ENCODE measurements at regions not wholly inside any gene's neighbourhood (a gene's known extent, or its start where the extent isn't known, plus 50 kb on each side); places are given as distances from the start of the nearest gene placed in this dataset.

DNA sequence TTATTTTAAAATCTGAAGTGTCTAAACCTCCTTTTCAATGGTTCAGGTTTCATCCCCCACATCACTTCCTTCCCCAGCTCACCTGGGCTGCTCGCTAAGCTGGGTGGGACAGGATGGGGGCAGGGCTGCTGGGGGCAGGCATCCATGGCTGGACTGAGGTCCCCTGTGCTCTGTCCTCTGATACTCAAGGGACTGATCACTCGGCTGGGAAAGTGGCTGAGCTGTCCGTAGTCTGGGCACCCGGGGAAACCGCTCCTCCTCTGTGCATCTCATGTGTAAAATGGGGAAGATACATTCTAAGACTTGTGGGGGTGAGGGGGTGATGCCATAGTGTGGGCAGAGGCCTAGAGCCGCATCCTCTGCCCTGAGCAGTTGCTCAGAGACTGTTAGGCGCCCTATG, 411.2 kb downstream of the MATN1 start:
- Histone ChIP-seq H3K79me2 (ENCODE audit: insufficient read depth, low read length) (no peaks in the 10 kb centered on the region), H3K4me2 (ENCODE audit: low read depth, low read length) (no peak overlapping the region), H3K9me3 (ENCODE audit: low read length) (no peaks in the 10 kb centered on the region), H3K4me1 (ENCODE audit: insufficient read depth, low read length) (no peaks in the 10 kb centered on the region), H3K27me3 (ENCODE audit: control insufficient read depth in 1 of 2, insufficient read depth in 2 of 2, low read length in 2 of 2) (peaks cover 3 to 10% of the 10 kb centered on the region in 2 experiments; a peak in 2 of 5 replicates), H3K9ac (ENCODE audit: insufficient read depth, low read depth, low read length) (no peak overlapping the region), H3K27ac (ENCODE audit: extremely low read length, insufficient read depth, low read length) (no peak overlapping the region), H4K20me1 (ENCODE audit: insufficient read depth, low read length) (no peaks in the 10 kb centered on the region), H3K36me3 (replicated peaks in 1 of 2; ENCODE audit: control insufficient read depth in 1 of 2, insufficient read depth in 2 of 2, low read length in 2 of 2) (no peaks in the 10 kb centered on the region), H2AFZ (ENCODE audit: low read length) (no peak overlapping the region), H3K4me3 (replicated peaks in 1 of 3; ENCODE audit: insufficient read depth in 1 of 3, low read depth in 2 of 3, low read length in 3 of 3) (no peak overlapping the region)
- CTCF ChIA-PET (ENCODE audit: low intra/inter-chr PET ratio, low total read pairs) = no interaction called here
- TF ChIP-seq ARNT2 (CRISPR knock-in tag; IDR thresholded peaks at IDR 0.05; ENCODE audit: low read depth) (no peak), SRSF9 (IDR thresholded peaks at IDR 0.05; ENCODE audit: borderline replicate concordance, insufficient read depth, low read depth, low read length, poor library complexity, severe bottlenecking) (no peak), ZNF605 (CRISPR knock-in tag; IDR thresholded peaks at IDR 0.05) (no peak), ZFP41 (CRISPR knock-in tag; IDR thresholded peaks at IDR 0.05; ENCODE audit: borderline replicate concordance) (no peak), ZNF292 (CRISPR knock-in tag; IDR thresholded peaks at IDR 0.05; ENCODE audit: borderline replicate concordance, low read depth) (no peak)
- TF ChIP-seq, protein P1, sequence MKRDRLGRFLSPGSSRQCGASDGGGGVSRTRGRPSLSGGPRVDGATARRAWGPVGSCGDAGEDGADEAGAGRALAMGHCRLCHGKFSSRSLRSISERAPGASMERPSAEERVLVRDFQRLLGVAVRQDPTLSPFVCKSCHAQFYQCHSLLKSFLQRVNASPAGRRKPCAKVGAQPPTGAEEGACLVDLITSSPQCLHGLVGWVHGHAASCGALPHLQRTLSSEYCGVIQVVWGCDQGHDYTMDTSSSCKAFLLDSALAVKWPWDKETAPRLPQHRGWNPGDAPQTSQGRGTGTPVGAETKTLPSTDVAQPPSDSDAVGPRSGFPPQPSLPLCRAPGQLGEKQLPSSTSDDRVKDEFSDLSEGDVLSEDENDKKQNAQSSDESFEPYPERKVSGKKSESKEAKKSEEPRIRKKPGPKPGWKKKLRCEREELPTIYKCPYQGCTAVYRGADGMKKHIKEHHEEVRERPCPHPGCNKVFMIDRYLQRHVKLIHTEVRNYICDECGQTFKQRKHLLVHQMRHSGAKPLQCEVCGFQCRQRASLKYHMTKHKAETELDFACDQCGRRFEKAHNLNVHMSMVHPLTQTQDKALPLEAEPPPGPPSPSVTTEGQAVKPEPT (CRISPR knock-in tag; IDR thresholded peaks at IDR 0.05; ENCODE audit: low read depth) = no peak
- TF ChIP-seq, protein P2, sequence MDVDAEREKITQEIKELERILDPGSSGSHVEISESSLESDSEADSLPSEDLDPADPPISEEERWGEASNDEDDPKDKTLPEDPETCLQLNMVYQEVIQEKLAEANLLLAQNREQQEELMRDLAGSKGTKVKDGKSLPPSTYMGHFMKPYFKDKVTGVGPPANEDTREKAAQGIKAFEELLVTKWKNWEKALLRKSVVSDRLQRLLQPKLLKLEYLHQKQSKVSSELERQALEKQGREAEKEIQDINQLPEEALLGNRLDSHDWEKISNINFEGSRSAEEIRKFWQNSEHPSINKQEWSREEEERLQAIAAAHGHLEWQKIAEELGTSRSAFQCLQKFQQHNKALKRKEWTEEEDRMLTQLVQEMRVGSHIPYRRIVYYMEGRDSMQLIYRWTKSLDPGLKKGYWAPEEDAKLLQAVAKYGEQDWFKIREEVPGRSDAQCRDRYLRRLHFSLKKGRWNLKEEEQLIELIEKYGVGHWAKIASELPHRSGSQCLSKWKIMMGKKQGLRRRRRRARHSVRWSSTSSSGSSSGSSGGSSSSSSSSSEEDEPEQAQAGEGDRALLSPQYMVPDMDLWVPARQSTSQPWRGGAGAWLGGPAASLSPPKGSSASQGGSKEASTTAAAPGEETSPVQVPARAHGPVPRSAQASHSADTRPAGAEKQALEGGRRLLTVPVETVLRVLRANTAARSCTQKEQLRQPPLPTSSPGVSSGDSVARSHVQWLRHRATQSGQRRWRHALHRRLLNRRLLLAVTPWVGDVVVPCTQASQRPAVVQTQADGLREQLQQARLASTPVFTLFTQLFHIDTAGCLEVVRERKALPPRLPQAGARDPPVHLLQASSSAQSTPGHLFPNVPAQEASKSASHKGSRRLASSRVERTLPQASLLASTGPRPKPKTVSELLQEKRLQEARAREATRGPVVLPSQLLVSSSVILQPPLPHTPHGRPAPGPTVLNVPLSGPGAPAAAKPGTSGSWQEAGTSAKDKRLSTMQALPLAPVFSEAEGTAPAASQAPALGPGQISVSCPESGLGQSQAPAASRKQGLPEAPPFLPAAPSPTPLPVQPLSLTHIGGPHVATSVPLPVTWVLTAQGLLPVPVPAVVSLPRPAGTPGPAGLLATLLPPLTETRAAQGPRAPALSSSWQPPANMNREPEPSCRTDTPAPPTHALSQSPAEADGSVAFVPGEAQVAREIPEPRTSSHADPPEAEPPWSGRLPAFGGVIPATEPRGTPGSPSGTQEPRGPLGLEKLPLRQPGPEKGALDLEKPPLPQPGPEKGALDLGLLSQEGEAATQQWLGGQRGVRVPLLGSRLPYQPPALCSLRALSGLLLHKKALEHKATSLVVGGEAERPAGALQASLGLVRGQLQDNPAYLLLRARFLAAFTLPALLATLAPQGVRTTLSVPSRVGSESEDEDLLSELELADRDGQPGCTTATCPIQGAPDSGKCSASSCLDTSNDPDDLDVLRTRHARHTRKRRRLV (CRISPR knock-in tag; IDR thresholded peaks at IDR 0.05) = no peak
- TF ChIP-seq, protein P3, sequence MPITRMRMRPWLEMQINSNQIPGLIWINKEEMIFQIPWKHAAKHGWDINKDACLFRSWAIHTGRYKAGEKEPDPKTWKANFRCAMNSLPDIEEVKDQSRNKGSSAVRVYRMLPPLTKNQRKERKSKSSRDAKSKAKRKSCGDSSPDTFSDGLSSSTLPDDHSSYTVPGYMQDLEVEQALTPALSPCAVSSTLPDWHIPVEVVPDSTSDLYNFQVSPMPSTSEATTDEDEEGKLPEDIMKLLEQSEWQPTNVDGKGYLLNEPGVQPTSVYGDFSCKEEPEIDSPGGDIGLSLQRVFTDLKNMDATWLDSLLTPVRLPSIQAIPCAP (CRISPR knock-in tag; IDR thresholded peaks at IDR 0.05; ENCODE audit: low read depth) = no peak
- TF ChIP-seq, protein P4, sequence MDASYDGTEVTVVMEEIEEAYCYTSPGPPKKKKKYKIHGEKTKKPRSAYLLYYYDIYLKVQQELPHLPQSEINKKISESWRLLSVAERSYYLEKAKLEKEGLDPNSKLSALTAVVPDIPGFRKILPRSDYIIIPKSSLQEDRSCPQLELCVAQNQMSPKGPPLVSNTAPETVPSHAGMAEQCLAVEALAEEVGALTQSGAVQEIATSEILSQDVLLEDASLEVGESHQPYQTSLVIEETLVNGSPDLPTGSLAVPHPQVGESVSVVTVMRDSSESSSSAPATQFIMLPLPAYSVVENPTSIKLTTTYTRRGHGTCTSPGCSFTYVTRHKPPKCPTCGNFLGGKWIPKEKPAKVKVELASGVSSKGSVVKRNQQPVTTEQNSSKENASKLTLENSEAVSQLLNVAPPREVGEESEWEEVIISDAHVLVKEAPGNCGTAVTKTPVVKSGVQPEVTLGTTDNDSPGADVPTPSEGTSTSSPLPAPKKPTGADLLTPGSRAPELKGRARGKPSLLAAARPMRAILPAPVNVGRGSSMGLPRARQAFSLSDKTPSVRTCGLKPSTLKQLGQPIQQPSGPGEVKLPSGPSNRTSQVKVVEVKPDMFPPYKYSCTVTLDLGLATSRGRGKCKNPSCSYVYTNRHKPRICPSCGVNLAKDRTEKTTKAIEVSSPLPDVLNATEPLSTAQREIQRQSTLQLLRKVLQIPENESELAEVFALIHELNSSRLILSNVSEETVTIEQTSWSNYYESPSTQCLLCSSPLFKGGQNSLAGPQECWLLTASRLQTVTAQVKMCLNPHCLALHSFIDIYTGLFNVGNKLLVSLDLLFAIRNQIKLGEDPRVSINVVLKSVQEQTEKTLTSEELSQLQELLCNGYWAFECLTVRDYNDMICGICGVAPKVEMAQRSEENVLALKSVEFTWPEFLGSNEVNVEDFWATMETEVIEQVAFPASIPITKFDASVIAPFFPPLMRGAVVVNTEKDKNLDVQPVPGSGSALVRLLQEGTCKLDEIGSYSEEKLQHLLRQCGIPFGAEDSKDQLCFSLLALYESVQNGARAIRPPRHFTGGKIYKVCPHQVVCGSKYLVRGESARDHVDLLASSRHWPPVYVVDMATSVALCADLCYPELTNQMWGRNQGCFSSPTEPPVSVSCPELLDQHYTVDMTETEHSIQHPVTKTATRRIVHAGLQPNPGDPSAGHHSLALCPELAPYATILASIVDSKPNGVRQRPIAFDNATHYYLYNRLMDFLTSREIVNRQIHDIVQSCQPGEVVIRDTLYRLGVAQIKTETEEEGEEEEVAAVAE (CRISPR knock-in tag; IDR thresholded peaks at IDR 0.05; ENCODE audit: borderline replicate concordance) = no peak
- TF ChIP-seq, protein P5, sequence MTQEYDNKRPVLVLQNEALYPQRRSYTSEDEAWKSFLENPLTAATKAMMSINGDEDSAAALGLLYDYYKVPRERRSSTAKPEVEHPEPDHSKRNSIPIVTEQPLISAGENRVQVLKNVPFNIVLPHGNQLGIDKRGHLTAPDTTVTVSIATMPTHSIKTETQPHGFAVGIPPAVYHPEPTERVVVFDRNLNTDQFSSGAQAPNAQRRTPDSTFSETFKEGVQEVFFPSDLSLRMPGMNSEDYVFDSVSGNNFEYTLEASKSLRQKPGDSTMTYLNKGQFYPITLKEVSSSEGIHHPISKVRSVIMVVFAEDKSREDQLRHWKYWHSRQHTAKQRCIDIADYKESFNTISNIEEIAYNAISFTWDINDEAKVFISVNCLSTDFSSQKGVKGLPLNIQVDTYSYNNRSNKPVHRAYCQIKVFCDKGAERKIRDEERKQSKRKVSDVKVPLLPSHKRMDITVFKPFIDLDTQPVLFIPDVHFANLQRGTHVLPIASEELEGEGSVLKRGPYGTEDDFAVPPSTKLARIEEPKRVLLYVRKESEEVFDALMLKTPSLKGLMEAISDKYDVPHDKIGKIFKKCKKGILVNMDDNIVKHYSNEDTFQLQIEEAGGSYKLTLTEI (CRISPR knock-in tag; conservative IDR thresholded peaks at IDR 0.05) = no peak
- FAIRE-seq = no peak
- POLR2A ChIA-PET = no interaction called here
- 4% methylated on average over 3 of the region's 7 CpGs for WGBS (ENCODE audit: low lambda C conversion rate)
- intact Hi-C loops (cut with micrococcal nuclease; ENCODE audit: unreplicated experiment) (no loop called here), in situ Hi-C loops (cut with HindIII; ENCODE audit: extremely low pct_ligation_motif_present, low pct_unique_long_range_greater_than_20kb) (no loop called here)
- no peak for ATAC-seq
- BruUV-seq (replicated peaks) = no TSS peak
- no peak for DNase-seq (ENCODE audit: low spot score)
